Tibial nerve (tissue), 3 donors: ENCODE measurements at regions not wholly inside any gene's neighbourhood (a gene's known extent, or its start where the extent isn't known, plus 50 kb on each side); places are given as distances from the start of the nearest gene placed in this dataset.

Experiments used
- CTCF ChIP-seq, 5 experiments: fragments of 200-600 bp in 3 of 5; fragments of 450-650 bp in 2 of 5; sonication (generic) in 3 of 5; IDR thresholded peaks; one replicate each; pipeline ENCODE4 v1.5.1; 2016 to 2019; ENCODE audit warnings: antibody characterized with exemption in 5 of 5, mild to moderate bottlenecking in 3 of 5, moderate library complexity in 2 of 5
- POLR2A ChIP-seq, 2 donors: fragments of 450-650 bp; IDR thresholded peaks; one replicate each; pipeline ENCODE4 v1.6.1; 2017; ENCODE audit warnings: antibody characterized with exemption in 2 of 2, mild to moderate bottlenecking in 2 of 2, moderate library complexity in 2 of 2

GRCh38 chr7:106372126-106372525 is 87.3 kb upstream of the NAMPT start:
- no peak for TF ChIP-seq CTCF (IDR thresholded peaks at IDR 0.05)
- TF ChIP-seq POLR2A (IDR thresholded peaks at IDR 0.05) = no peak
